Ureter (tissue), 1 donor: ENCODE measurements at regions not wholly inside any gene's neighbourhood (a gene's known extent, or its start where the extent isn't known, plus 50 kb on each side); places are given as distances from the start of the nearest gene placed in this dataset.
"Not testable (repeated sequence)": the region's sequence is repeated elsewhere in the genome, so short reads cannot be mapped to it uniquely, and the experiment has no call there.

Experiments
- DNase-seq: peaks from one replicate; pipeline ENCODE4 v3.0.0-alpha.2; 2020; ENCODE audit warnings: low spot score
- donor health status: DM: yes; HTN: yes; CAD: no.

GRCh38 chr1:105368446-105368845 lies 1618.7 kb downstream of the AMY1C start:
- DNase-seq: no peak

- no peak for DNase-seq
These were observed 1624.0 kb downstream of the AMY1C start for GRCh38 chr1:105373681-105374080.

- DNase-seq: no peak
These were observed 1636.8 kb downstream of the AMY1C start for GRCh38 chr1:105386489-105386888.

- no peak for DNase-seq
These were observed 1646.3 kb downstream of the AMY1C start for GRCh38 chr1:105396001-105396400.

- DNase-seq: no peak
These were observed 1649.2 kb downstream of the AMY1C start for GRCh38 chr1:105398909-105399308.

GRCh38 chr1:105399716-105400115 lies 1650.0 kb downstream of the AMY1C start:
- DNase-seq: no peak

- DNase-seq: no peak
These were observed 1640.2 kb upstream of the PRMT6 start for GRCh38 chr1:105416261-105416660.

- DNase-seq: no peak
These were observed 1637.4 kb upstream of the PRMT6 start for GRCh38 chr1:105419030-105419429.

GRCh38 chr1:105427543-105427942 lies 1628.9 kb upstream of the PRMT6 start:
- no peak for DNase-seq

GRCh38 chr1:105436589-105437259 lies 1619.8 kb upstream of the PRMT6 start:
- no peak for DNase-seq

GRCh38 chr1:105437847-105438246 lies 1618.6 kb upstream of the PRMT6 start:
- DNase-seq: no peak

- no peak for DNase-seq
These were observed 1613.6 kb upstream of the PRMT6 start for GRCh38 chr1:105442901-105443300.

- DNase-seq: no peak
These were observed 1596.7 kb upstream of the PRMT6 start for GRCh38 chr1:105459759-105460158.

- DNase-seq: no peak
These were observed 1594.2 kb upstream of the PRMT6 start for GRCh38 chr1:105462308-105462707.

GRCh38 chr1:105467549-105467948 lies 1588.9 kb upstream of the PRMT6 start:
- DNase-seq: no peak

GRCh38 chr1:105470541-105470940 lies 1585.9 kb upstream of the PRMT6 start:
- not testable (repeated sequence) for DNase-seq

GRCh38 chr1:105483436-105483835 lies 1573.0 kb upstream of the PRMT6 start:
- DNase-seq: no peak

- no peak for DNase-seq
These were observed 1571.3 kb upstream of the PRMT6 start for GRCh38 chr1:105485207-105485606.

- no peak for DNase-seq
These were observed 1563.6 kb upstream of the PRMT6 start for GRCh38 chr1:105492921-105493320.

- no peak for DNase-seq
These were observed 1540.4 kb upstream of the PRMT6 start for GRCh38 chr1:105516068-105516467.

GRCh38 chr1:105533996-105534395 lies 1522.5 kb upstream of the PRMT6 start:
- no peak for DNase-seq

GRCh38 chr1:105544475-105544874 lies 1512.0 kb upstream of the PRMT6 start:
- no peak for DNase-seq

- DNase-seq: no peak
These were observed 1500.2 kb upstream of the PRMT6 start for GRCh38 chr1:105556266-105556665.

- DNase-seq: no peak
These were observed 1498.5 kb upstream of the PRMT6 start for GRCh38 chr1:105558023-105558422.
